Tibial nerve (tissue), 4 donors: ENCODE measurements at regions not wholly inside any gene's neighbourhood (a gene's known extent, or its start where the extent isn't known, plus 50 kb on each side); places are given as distances from the start of the nearest gene placed in this dataset.

Experiments used
- DNase-seq, 2 donors: peaks; one replicate each; pipeline ENCODE4 v3.0.0-alpha.2; 2019; ENCODE audit warnings: low spot score in 2 of 2
- H3K27ac ChIP-seq, 4 donors: fragments of 200-600 bp; sonication (generic) in 3 of 4; one replicate each; pipeline ENCODE4 v1.5.1; 2017 to 2019; ENCODE audit warnings: mild to moderate bottlenecking in 1 of 4
- H3K27me3 ChIP-seq, 2 donors: fragments of 200-600 bp; sonication (generic) in 1 of 2; one replicate each; pipeline versions ENCODE4 v1.5.1 to v1.6.0; 2017 to 2019
- H3K36me3 ChIP-seq, 3 donors: fragments of 200-600 bp; sonication (generic); one replicate each; pipeline ENCODE4 v1.5.1; 2018 to 2019
- H3K4me1 ChIP-seq, 4 donors: fragments of 200-600 bp; sonication (generic) in 3 of 4; one replicate each; pipeline ENCODE4 v1.5.1; 2017 to 2019
- H3K4me3 ChIP-seq, 4 donors: fragments of 200-600 bp; sonication (generic) in 3 of 4; one replicate each; pipeline ENCODE4 v1.5.1; 2017 to 2019; ENCODE audit warnings: mild to moderate bottlenecking in 1 of 4, moderate library complexity in 1 of 4
- H3K9me3 ChIP-seq, 4 donors: fragments of 200-600 bp; sonication (generic) in 3 of 4; one replicate each; pipeline ENCODE4 v1.5.1; 2017 to 2019
- CTCF ChIP-seq, 5 experiments: fragments of 200-600 bp in 3 of 5; fragments of 450-650 bp in 2 of 5; sonication (generic) in 3 of 5; IDR thresholded peaks; one replicate each; pipeline ENCODE4 v1.5.1; 2016 to 2019; ENCODE audit warnings: antibody characterized with exemption in 5 of 5, mild to moderate bottlenecking in 3 of 5, moderate library complexity in 2 of 5
- EP300 ChIP-seq, 2 donors: sonication (generic); formaldehyde crosslinking; IDR thresholded peaks; one replicate each; pipeline ENCODE4 v1.6.1; 2017; ENCODE audit warnings: antibody characterized with exemption in 2 of 2, mild to moderate bottlenecking in 1 of 2
- POLR2A ChIP-seq, 2 donors: fragments of 450-650 bp; IDR thresholded peaks; one replicate each; pipeline ENCODE4 v1.6.1; 2017; ENCODE audit warnings: antibody characterized with exemption in 2 of 2, mild to moderate bottlenecking in 2 of 2, moderate library complexity in 2 of 2
- WGBS, 2 donors: methylation state at CpG; one replicate each; pipeline ENCODE4 v1.1.5; 2018; 5-methylcytosine and 5-hydroxymethylcytosine counted together

GRCh38 chr2:173823543-173823939 lies 141.6 kb downstream of the SP3 start:
- Histone ChIP-seq H3K27me3 (no peaks in the 10 kb centered on the region), H3K36me3 (no peaks in the 10 kb centered on the region), H3K4me1 (no peaks in the 10 kb centered on the region), H3K27ac (no peak overlapping the region), H3K9me3 (no peaks in the 10 kb centered on the region), H3K4me3 (no peak overlapping the region)
- WGBS, 2 donors = 82 to 92% methylated on average over 4 of the region's 4 CpGs
- no peak for TF ChIP-seq EP300 (IDR thresholded peaks at IDR 0.05)
- TF ChIP-seq CTCF (IDR thresholded peaks at IDR 0.05) = no peak
- no peak for TF ChIP-seq POLR2A (IDR thresholded peaks at IDR 0.05)
- DNase-seq = no peak

- Histone ChIP-seq H3K27ac (no peak overlapping the region), H3K27me3 (no peaks in the 10 kb centered on the region), H3K36me3 (no peaks in the 10 kb centered on the region), H3K4me1 (peaks cover 0 to 29% (median 12%) of the 10 kb centered on the region in 4 donors), H3K9me3 (no peaks in the 10 kb centered on the region), H3K4me3 (no peak overlapping the region)
- 85 to 93% methylated on average over 9 of the region's 9 CpGs for WGBS, 2 donors
- TF ChIP-seq CTCF (IDR thresholded peaks at IDR 0.05) (no peak), POLR2A (IDR thresholded peaks at IDR 0.05) (no peak), EP300 (IDR thresholded peaks at IDR 0.05) (no peak)
- DNase-seq = no peak
Measured at GRCh38 chr2:173828189-173829142, 136.7 kb downstream of the SP3 start.

- no peak for TF ChIP-seq POLR2A (IDR thresholded peaks at IDR 0.05)
- no peak for TF ChIP-seq EP300 (IDR thresholded peaks at IDR 0.05)
- no peak for TF ChIP-seq CTCF (IDR thresholded peaks at IDR 0.05)
- no peak overlapping the region for H3K4me3 ChIP-seq
- H3K9me3 ChIP-seq = no peaks in the 10 kb centered on the region
- peaks cover 0 to 29% (median 12%) of the 10 kb centered on the region in 4 donors for H3K4me1 ChIP-seq
- DNase-seq = no peak
- no peak overlapping the region for H3K27ac ChIP-seq
- no peaks in the 10 kb centered on the region for H3K36me3 ChIP-seq
- H3K27me3 ChIP-seq = no peaks in the 10 kb centered on the region
- 83 to 84% methylated on average over 4 of the region's 4 CpGs for WGBS, 2 donors
Measured at GRCh38 chr2:173829727-173830126, 135.4 kb downstream of the SP3 start.

DNA sequence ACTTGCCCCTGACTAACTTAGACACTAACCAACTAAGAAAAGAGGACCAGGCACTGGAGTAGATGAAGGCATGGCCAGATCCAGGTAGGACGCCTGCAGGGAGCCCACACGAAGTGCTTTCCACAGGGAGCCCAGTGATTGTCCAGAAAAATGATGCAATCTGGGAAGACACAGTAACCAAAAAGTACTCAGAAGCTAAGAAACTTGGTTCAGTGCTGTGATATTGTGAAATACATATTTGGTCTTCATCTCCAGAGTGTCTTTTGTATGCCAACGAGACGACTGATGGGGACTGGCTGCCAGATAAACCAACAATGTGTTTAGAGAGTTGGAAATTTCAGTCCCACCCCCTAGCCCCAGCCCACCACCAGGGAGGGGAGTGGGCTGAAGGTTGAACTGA lies 135.0 kb downstream of the SP3 start:
- Histone ChIP-seq H3K27ac (no peak overlapping the region), H3K4me3 (no peak overlapping the region), H3K27me3 (no peaks in the 10 kb centered on the region), H3K4me1 (peaks cover 0 to 29% (median 12%) of the 10 kb centered on the region in 4 donors), H3K9me3 (no peaks in the 10 kb centered on the region), H3K36me3 (no peaks in the 10 kb centered on the region)
- TF ChIP-seq POLR2A (IDR thresholded peaks at IDR 0.05) (no peak), EP300 (IDR thresholded peaks at IDR 0.05) (peak in 1 of 2 donors; percentile 17)
- 69 to 72% methylated on average over 4 of the region's 4 CpGs for WGBS, 2 donors
- DNase-seq = peak in 1 of 2 donors; percentile 24

DNA sequence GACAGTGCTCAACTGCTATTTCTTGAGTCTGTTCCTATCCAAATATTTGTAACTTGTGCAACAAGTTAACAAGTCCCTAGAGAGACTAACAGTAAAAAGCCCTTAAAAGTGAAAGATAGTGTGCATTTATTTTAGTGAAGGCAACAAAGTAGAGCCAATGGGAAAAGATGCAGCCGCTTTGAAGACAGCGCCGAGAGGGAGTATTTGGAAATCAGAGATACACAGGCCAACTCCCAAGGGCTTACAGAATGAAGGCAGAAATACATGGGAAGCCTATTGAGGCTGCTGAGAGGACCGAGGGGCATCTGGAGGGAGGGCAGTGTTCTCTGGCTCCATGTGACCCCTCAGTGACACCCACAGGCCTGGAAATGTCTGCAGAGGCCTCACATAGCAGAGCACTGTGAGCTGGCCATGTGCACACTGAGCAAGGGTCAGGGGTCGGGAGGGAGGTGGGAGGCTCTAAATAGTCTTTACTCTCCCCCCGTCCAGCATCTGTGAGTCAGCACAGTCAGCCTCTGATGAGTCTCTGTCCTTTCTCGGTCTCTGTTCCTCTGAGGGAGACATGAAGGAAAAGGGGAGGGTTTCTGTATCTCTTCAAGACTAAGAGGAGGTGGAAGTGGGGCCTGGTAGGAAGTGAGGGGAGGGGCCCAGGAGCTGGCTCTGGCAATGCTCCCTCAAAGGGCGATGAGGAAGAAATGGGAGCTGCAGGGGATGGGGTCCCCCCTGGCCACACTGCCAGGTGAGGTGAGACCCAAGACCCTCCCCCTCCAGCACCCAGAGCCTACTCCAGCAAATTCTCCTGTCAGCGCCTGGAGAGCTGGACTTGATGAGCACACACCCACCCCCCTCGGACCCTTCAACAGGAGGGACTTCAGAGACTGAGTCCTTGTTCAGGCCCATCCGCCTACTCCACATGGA lies 133.6 kb downstream of the SP3 start:
- no peak for TF ChIP-seq POLR2A (IDR thresholded peaks at IDR 0.05)
- TF ChIP-seq EP300 (IDR thresholded peaks at IDR 0.05) = peak in 1 of 2 donors; percentile 77
- TF ChIP-seq CTCF (IDR thresholded peaks at IDR 0.05) = no peak
- Histone ChIP-seq H3K36me3 (no peaks in the 10 kb centered on the region), H3K27ac (peak overlapping the region in 2 of 4 donors; percentile 43 to 75), H3K27me3 (no peaks in the 10 kb centered on the region), H3K9me3 (no peaks in the 10 kb centered on the region), H3K4me3 (no peak overlapping the region), H3K4me1 (peaks cover 0 to 29% (median 12%) of the 10 kb centered on the region in 4 donors)
- 40 to 42% methylated on average over 11 of the region's 11 CpGs for WGBS, 2 donors
- peak; percentile 49 to 61 for DNase-seq
